CD4-positive, alpha-beta T cell treated with Interleukin-1 beta for 1 hour (primary cell): ENCODE measurements at regions not wholly inside any gene's neighbourhood (a gene's known extent, or its start where the extent isn't known, plus 50 kb on each side); places are given as distances from the start of the nearest gene placed in this dataset.

Source experiments
- DNase-seq, 2 donors: peaks; one replicate each; pipeline ENCODE4 v3.0.0-alpha.2; 2020 to 2022

GRCh38 chr5:54739371-54739770 lies 221.8 kb downstream of the SNX18 start:
- DNase-seq: no peak

- DNase-seq: no peak
Measured at GRCh38 chr5:54738973-54739367, 221.4 kb downstream of the SNX18 start.

- peak in 1 of 2 donors; percentile 27 for DNase-seq
Measured at GRCh38 chr5:54738118-54738972, 220.8 kb downstream of the SNX18 start.

- no peak for DNase-seq
Measured at GRCh38 chr5:54736003-54736797, 218.6 kb downstream of the SNX18 start.

- DNase-seq: no peak
Measured at GRCh38 chr5:54733101-54733500, 215.5 kb downstream of the SNX18 start.

- DNase-seq: no peak
Measured at GRCh38 chr5:54732108-54732507, 214.5 kb downstream of the SNX18 start.

- DNase-seq: no peak
Measured at GRCh38 chr5:54728588-54728915, 211.0 kb downstream of the SNX18 start.

- no peak for DNase-seq
Measured at GRCh38 chr5:54727874-54728587, 210.5 kb downstream of the SNX18 start.

GRCh38 chr5:54725391-54726280 lies 208.1 kb downstream of the SNX18 start:
- no peak for DNase-seq

- no peak for DNase-seq
Measured at GRCh38 chr5:54722846-54723433, 205.4 kb downstream of the SNX18 start.

- no peak for DNase-seq
Measured at GRCh38 chr5:54721951-54722654, 204.5 kb downstream of the SNX18 start.

- DNase-seq: no peak
Measured at GRCh38 chr5:54721116-54721515, 203.6 kb downstream of the SNX18 start.

GRCh38 chr5:54720341-54720740 lies 202.8 kb downstream of the SNX18 start:
- DNase-seq: no peak

GRCh38 chr5:54719384-54720283 lies 202.1 kb downstream of the SNX18 start:
- DNase-seq: no peak

- DNase-seq: no peak
Measured at GRCh38 chr5:54718656-54719055, 201.1 kb downstream of the SNX18 start.

GRCh38 chr5:54717870-54718269 lies 200.3 kb downstream of the SNX18 start:
- DNase-seq: peak in 1 of 2 donors; percentile 3

GRCh38 chr5:54717459-54717858 lies 199.9 kb downstream of the SNX18 start:
- DNase-seq: no peak

GRCh38 chr5:54713923-54714581 lies 196.5 kb downstream of the SNX18 start:
- no peak for DNase-seq

- no peak for DNase-seq
Measured at GRCh38 chr5:54709096-54709495, 191.5 kb downstream of the SNX18 start.

GRCh38 chr5:54707841-54708240 lies 190.3 kb downstream of the SNX18 start:
- DNase-seq: no peak
